NT2/D1 (cell line): ENCODE measurements at regions not wholly inside any gene's neighbourhood (a gene's known extent, or its start where the extent isn't known, plus 50 kb on each side); places are given as distances from the start of the nearest gene placed in this dataset.

Source experiments
- SUZ12 ChIP-seq: IDR thresholded peaks from 2 replicates; pipeline ENCODE4 v1.6.1; 2011; ENCODE audit not compliant: insufficient read length, insufficient read depth; ENCODE audit errors: extremely low read depth
- YY1 ChIP-seq: IDR thresholded peaks from 2 replicates; pipeline ENCODE4 v1.6.1; 2011; ENCODE audit not compliant: insufficient read length, insufficient read depth
- ZNF274 ChIP-seq: IDR thresholded peaks from 2 replicates; pipeline ENCODE4 v1.6.1; 2011; ENCODE audit warnings: mild to moderate bottlenecking, low read depth, low read length

- no peak for TF ChIP-seq SUZ12
- TF ChIP-seq YY1: no peak
- TF ChIP-seq ZNF274: no peak
These were observed 256.1 kb downstream of the INHBA start for GRCh38 chr7:41446606-41447449.
